ENCODE measurements at regions not wholly inside any gene's neighbourhood (a gene's known extent, or its start where the extent isn't known, plus 50 kb on each side); places are given as distances from the start of the nearest gene placed in this dataset.

DNA sequence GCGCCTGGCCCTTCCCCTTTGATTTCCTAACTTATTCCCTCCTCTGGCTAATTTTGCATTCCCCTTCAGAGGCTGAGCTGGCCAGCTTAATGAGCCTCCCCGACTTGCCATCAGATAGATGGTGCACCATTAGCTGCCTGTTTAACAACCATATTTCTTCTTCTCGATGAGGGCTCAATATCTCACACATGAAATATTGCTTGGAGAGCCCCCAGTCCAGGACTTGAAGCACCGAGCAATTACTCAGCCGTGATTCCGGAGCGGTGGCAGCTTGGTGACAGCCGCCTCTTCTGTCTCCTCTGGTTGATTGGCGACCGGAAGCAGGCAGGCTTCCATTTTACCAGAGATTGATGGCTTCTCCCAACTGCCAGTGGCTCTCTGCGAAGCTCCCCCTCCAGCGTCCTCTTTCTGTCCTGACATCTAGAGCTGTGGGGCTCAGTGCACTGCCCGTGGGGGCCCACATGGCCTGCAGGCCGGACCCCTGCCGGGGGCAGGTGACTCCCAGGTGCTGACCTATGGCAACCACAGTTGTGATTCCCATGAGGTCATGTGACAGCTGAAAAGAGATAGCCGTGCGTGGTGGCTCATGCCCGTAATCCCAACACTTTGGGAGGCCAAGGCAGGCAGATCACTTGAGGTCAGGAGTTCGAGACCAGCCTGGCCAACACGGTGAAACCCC, 133.7 kb upstream of the SEC14L1 start:
- no peak for TF ChIP-seq POLR2A (IDR thresholded peaks at IDR 0.05)
- TF ChIP-seq, protein P1, sequence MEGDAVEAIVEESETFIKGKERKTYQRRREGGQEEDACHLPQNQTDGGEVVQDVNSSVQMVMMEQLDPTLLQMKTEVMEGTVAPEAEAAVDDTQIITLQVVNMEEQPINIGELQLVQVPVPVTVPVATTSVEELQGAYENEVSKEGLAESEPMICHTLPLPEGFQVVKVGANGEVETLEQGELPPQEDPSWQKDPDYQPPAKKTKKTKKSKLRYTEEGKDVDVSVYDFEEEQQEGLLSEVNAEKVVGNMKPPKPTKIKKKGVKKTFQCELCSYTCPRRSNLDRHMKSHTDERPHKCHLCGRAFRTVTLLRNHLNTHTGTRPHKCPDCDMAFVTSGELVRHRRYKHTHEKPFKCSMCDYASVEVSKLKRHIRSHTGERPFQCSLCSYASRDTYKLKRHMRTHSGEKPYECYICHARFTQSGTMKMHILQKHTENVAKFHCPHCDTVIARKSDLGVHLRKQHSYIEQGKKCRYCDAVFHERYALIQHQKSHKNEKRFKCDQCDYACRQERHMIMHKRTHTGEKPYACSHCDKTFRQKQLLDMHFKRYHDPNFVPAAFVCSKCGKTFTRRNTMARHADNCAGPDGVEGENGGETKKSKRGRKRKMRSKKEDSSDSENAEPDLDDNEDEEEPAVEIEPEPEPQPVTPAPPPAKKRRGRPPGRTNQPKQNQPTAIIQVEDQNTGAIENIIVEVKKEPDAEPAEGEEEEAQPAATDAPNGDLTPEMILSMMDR (IDR thresholded peaks at IDR 0.05): no peak
